ENCODE measurements at regions not wholly inside any gene's neighbourhood (a gene's known extent, or its start where the extent isn't known, plus 50 kb on each side); places are given as distances from the start of the nearest gene placed in this dataset.

- TF ChIP-seq CTCF (IDR thresholded peaks at IDR 0.05; ENCODE audit: control extremely low read depth in 1 of 3, insufficient read depth in 1 of 3, low read depth in 1 of 3, low read length in 3 of 3) (no peak), CBX8 (IDR thresholded peaks at IDR 0.05; ENCODE audit: borderline replicate concordance, low read depth, low read length) (no peak), HDAC2 (IDR thresholded peaks at IDR 0.05; ENCODE audit: borderline replicate concordance in 1 of 2, low read depth in 2 of 2, low read length in 2 of 2) (no peak), POLR2A (IDR thresholded peaks at IDR 0.05; ENCODE audit: control extremely low read depth in 1 of 2, low read depth in 2 of 2, low read length in 2 of 2) (no peak), E2F6 (IDR thresholded peaks at IDR 0.05) (no peak), POLR2AphosphoS5 (IDR thresholded peaks at IDR 0.05; ENCODE audit: low read depth, low read length) (no peak)
These were observed 1525.3 kb upstream of the TMEM132C start (continued) for GRCh38 chr12:126741536-126742240.
